HG02981 (cell line): ENCODE measurements at regions not wholly inside any gene's neighbourhood (a gene's known extent, or its start where the extent isn't known, plus 50 kb on each side); places are given as distances from the start of the nearest gene placed in this dataset.
"Not testable (repeated sequence)": the region's sequence is repeated elsewhere in the genome, so short reads cannot be mapped to it uniquely, and the experiment has no call there.

Experiments used
- ATAC-seq: cut with Tn5 transposase; IDR thresholded peaks from one replicate; pipeline ENCODE4 v1.9.1; 2021; ENCODE audit warnings: mild to moderate bottlenecking, moderate library complexity; ENCODE audit not compliant: unreplicated experiment

DNA sequence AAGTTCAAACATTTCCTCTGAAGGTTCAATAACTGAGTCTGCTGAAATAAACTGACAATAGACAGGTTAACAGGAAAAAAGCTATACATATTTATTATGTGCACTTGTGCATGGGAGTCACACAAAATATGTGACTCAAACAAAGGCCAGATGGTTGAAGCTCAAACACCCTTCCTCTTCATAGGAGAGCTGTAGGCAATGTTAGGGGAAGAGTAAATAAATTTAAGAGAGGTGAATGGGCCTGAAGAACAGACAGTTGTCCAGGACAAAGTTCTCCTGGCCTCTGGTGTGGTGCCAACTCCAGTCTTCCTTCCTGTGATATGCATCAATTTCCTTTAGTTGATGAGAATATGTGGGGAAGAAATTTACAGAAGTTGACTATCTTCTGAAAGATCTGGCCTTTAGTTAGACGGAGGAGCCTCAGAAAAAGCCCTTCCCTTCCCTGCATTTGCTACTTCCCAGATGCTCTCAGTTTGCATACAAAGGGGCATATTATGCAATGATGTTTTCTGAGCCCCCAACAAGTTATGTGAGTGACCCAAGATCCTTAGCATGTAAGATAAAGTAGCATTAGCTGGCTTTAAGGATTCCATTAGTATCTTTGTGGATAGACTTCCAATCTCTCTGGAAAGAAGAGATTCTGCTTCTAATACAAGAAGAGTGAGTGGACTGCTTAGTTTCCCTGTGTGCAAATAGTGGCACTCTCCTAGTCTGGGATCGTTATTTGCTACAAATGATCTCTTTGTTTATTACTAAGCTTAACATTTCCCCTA, 96.4 kb upstream of the IGSF10 start:
- ATAC-seq, result no peak

DNA sequence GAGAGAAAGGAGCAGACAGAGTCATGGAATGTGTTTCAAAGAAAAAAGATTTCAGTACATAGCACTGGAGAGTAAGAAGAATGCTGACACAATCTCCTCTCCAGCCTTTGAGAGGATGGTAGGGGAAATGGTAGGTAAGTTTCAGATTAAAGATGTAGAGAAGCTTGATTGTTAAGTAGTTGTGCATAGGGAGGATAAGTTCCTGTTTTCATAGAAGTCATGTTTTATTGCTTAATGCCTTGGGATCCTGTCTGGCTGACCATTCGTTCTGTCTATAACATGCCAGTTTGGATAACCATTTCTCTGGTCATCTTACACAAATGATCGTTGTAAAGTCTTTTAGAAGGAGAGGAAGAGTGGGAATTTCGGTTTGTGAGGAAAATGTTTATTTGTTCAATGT, 95.7 kb upstream of the IGSF10 start:
- no peak for ATAC-seq

DNA sequence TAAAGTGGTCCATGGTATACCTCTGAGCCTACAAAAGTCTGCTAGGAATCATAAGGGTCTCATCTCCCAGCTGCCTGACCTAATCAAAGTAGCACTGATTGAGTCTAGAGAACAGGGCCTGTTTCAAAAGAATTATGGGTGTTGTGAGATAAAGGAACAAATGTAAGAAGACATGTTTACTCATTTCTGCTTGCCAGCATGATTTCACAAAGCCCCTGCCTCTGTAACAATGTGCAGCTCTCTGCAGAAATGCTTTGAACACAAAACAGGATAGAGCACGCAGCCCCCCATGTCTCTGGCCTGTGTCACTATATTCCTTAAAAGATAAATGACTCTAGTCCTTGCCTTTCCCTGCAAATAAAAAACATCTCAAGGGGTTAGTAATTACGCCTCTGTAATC, 94.7 kb upstream of the IGSF10 start:
- no peak for ATAC-seq

DNA sequence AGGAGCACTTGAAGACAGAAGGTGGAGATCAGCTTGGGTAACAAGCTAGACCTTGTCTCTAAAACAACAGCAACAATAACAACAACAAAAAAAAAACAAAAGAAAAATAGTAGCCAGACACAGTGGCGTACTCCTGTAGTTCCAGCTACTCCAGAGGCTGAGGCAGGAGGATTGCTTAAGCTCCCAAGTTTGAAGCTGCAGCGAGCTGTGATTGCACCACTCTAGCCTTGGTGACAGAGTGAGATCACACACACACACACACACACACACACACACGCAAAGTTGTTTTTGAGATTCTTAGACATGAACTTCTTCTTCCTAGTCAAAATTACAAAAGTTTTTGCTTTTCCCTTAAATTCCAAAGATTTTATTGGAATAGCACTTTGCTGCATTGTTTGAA, 93.0 kb upstream of the IGSF10 start:
- no peak for ATAC-seq

DNA sequence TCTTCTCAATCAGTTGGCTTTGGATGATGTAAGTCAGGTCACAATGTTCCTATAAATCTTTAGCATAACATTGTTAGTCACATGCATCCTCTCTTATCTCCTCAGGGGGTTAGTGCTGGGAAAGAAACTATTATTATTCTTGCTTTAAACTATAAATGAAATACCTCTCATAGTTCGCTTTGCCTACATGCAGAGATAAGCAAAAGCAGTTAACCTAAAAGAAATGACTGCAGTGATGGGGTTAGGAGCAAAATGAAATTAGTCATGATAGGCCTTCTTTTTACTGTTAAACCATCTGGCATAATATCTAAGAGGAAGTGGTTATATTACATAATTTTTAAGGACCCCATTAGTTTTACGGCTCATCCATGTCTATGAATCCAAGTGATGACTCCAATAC, 91.7 kb upstream of the IGSF10 start:
- ATAC-seq, result no peak

DNA sequence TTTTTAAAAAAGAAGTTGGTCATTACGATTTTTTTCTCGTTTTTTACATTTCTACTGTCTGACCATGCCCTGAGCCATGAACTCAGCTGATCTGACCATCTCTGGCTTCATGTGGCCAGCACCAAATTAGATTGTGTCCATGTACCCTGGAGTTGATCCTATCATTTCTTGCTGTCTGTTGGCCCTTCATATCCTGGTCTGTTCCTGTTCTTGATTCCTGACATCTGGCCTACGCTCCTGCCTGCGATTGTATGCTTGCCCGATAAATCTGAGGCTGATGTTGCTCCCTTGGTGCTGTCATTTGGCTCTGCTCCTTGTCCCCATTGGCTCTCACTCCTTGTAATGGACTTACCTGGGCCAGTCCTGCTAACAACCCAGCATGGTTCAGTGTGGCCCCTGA, 89.8 kb upstream of the IGSF10 start:
- ATAC-seq, result no peak

DNA sequence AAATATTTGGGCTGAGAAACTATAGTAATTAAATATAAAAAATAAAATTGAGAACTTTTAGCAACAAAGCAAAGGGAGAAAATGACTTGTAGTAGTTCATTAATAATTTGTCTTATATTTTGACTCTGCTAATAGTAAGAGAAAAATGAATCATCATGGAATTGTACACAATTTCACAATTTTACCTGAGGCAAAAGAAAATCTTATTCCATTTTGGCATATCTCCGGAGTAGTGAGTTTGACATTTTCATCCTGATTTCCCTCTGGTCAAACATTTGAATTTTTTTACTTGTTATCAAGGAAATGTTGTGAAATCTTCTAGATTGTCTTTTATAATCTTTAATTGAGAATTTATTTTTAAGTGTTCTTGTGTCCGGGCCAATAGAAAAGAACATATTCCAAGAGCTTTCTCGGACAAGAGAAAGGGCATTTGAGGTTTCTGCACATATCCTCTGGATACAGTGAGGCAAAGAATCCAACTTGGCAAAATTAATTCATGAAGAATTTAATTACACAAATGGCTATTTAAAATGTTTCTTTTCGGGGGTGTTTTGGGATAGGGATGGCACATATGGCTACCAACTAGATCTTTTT, 89.3 kb upstream of the IGSF10 start:
- ATAC-seq, result no peak

DNA sequence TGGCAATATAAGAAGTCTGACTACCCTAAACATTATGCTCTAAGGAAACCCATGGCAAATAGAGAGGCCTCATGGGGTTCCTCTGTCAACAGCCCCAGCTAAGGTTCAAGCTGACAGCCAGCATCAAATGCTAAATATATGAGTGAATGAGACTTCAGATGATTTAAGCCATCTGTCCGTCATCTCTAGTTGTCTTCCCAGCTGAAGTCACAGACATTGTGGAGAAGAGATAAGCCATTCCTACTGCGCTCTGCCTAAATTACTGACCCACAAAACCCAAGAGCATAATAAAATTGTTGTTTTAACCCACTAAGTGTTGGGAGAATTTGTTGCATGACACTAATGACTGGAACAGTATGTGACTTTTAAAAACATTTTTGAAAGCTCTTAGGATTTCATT, 87.3 kb upstream of the IGSF10 start:
- ATAC-seq, result no peak

DNA sequence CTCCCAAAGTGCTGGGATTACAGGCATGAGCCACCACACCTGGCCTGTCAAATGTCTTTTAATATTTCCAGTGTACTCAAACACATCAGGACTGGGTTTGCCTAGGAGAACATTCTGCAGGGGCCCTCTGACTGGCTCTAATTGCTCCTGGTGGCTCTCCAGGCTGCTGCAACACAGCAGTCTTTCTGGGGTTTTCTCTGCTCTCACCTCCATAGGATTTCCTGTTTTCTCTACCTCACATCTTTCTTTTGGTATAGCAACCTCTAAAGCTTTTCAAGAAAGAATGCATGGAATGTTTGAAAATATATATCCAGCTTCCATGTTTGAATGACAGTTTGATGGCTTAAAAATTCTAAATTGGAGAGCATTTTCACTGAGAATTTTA, 83.3 kb upstream of the IGSF10 start:
- no peak for ATAC-seq

DNA sequence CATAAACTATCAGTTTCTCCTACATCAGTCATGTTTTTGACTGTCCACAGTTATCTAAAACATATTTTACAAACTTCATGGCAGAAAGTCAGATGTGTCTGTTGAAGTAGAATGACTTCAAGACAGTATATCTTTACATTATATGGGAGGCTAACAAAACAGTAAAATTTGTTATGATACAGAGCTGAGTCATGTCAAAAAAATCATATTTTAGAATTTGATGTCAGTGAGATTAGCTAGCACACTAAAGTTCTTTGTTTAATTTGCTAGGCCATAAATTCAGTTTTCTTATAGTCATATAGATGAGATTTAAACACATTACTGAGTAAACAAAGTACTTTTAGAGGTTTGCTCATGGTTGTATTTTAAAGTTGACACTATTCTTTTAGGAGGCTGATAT, 80.3 kb upstream of the IGSF10 start:
- no peak for ATAC-seq

DNA sequence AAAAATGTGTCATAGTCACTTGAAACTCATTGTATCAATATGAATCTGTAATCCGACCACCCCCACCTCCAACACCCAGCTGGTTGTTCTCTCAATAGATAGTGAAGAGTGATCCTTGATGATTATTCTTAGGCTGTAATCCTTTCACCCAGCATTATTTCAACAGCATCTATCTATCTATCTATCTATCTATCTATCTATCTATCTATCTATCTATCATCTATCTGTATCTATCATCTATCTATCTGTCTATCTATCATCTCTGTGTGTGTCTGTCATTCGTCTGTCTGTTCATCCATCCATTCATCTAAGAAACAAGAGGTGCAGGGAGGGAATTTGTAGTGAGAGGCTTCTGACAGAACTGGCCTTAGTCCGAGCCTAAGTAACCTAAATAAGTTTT, 78.7 kb upstream of the IGSF10 start:
- no peak for ATAC-seq

DNA sequence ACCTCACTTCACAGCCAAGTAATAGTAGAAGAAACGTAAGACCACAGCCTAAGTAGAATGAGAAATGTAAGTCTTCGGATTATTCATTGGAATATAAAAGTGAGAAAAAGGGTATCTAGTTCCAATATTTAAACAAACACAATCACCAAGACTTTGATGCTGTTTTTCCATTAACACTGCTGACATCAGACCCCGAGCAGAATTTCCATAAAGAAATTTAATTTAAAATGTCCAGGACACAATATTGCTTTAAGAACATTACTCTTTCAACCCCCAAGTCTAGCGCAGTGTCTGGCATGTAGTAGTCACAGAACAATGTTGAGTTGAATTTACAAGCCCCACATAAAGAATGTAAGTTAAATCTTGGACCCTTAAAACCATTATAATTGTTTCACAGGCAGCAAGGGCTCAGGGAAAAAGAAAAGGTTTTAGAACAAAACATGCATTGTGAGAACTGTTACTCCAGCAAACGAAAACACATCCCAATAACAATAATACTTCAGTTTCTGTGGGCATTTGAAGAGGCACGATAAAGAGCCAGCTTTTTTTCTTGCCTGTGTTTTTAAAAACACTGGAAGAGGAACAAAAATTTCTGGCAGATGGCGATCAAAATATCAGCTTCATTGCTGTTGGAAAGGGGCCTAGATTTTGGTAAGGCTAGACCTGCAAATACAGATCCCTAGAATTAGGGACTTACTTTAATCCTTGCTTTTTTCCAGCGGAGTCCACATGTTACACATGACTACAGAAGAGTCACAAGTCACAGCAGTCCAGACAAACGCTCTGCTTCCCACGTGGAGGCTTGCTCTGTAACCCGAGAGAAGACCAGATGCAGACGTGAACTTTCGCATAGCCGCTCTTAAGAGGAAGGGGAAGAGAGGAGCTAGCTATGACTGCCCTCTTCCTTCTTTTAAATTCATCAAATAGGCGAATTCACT, 77.9 kb upstream of the IGSF10 start:
- no peak for ATAC-seq

DNA sequence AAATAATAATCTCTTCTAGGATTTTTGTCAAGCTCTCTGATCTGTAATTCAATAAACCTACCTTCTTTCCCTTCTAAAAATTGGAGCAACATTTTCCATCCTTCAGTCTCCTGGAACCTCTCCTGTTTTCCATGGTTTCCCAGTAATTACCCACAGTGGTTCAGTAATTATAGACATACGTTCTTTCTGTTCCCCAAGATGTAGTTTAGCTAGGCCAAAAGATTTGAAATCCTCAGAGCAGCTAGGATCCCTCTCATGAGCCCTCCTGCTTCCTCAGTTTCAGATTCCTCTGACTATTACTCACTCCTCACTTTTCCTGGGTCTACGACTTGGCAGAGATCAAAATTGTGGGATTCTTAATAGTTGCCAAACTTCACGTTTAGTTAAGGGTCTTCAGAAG, 76.9 kb upstream of the IGSF10 start:
- ATAC-seq, result no peak

DNA sequence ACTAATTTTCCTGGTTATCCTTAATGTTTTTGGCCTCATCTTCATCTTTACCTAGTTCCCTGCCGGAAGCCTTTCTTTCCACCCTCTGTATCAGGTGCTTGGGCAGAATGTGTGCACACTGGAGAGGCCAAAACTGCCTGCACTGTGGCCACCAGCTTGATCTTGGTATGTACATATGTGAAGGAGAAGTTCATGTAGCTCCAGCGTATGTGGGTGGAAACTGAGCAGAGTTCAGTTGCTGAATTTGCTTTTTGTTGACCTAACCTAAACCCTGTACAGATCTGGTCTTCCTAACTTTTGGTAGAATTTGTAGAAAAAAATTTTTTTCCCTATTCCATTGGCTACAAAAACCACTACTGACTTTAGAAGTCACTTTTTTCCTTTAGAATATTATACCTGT, 65.9 kb upstream of the IGSF10 start:
- ATAC-seq, result no peak

DNA sequence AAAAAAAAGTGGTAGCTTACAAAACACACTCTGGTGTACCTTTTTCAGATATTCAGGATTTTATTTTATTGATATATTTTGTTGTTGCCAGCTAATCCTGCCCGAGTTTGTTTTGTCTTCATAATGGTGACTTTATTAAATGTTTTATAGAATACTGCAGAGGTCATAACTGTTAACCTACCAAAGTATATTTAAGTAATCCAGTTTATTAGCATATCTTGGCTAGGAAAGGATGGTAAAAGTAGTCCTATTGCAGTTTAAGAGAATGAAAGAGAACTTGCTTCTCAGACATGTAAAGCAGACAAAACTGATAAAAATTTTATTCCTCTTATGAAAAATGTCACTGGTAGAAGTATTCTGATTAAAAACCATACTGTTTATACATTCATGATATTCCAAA, 59.2 kb upstream of the IGSF10 start:
- ATAC-seq, result no peak

DNA sequence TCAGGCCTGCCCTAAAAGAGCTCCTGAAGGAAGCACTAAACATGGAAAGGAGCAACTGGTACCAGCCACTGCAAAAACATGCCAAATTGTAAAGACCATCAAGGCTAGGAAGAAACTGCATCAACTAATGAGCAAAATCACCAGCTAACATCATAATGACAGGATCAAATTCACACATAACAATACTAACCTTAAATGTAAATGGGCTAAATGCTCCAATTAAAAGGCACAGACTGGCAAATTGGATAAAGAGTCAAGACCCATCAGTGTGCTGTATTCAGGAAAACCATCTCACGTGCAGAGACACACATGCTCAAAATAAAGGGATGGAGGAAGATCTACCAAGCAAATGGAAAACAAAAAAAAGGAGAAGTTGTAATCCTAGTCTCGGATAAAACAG, 50.6 kb upstream of the IGSF10 start:
- not testable (repeated sequence) for ATAC-seq
